GM13976 (cell line): ENCODE measurements at regions not wholly inside any gene's neighbourhood (a gene's known extent, or its start where the extent isn't known, plus 50 kb on each side); places are given as distances from the start of the nearest gene placed in this dataset.

Experiments used
- DNase-seq: peaks from one replicate; pipeline ENCODE4 v3.0.0; 2012; ENCODE audit warnings: low spot score
- CTCF ChIP-seq: IDR thresholded peaks from 2 replicates; pipeline ENCODE4 v1.5.1; 2012; ENCODE audit warnings: borderline replicate concordance, mild to moderate bottlenecking; ENCODE audit not compliant: insufficient read depth; ENCODE audit errors: extremely low read depth, missing control alignments, control extremely low read depth
- in situ Hi-C: fragments of 300-500 bp; cut with MboI; formaldehyde crosslinking; loops from one replicate; pipeline ENCODE4 v1.12.0; 2022; ENCODE audit warnings: low sequenced_read_pairs, mixed read lengths, inconsistent platforms; ENCODE audit not compliant: unreplicated experiment

- in situ Hi-C loops = no loop called here
- DNase-seq = no peak
- no peak for TF ChIP-seq CTCF
Measured at GRCh38 chr2:138321458-138321857, 180.1 kb upstream of the SPOPL start.

GRCh38 chr2:138323382-138324067, 178.0 kb upstream of the SPOPL start:
- in situ Hi-C loops = no loop called here
- TF ChIP-seq CTCF = no peak
- DNase-seq = no peak

GRCh38 chr2:138324068-138324771, 177.3 kb upstream of the SPOPL start:
- DNase-seq = no peak
- in situ Hi-C loops = no loop called here
- no peak for TF ChIP-seq CTCF

GRCh38 chr2:138327967-138328366, 173.6 kb upstream of the SPOPL start:
- in situ Hi-C loops = no loop called here

GRCh38 chr2:138329162-138329561, 172.4 kb upstream of the SPOPL start:
- DNase-seq = no peak
- in situ Hi-C loops = no loop called here
- TF ChIP-seq CTCF = no peak

More at GRCh38 chr2:138327967-138328366, 173.6 kb upstream of the SPOPL start:
- TF ChIP-seq CTCF = no peak
- DNase-seq = no peak

GRCh38 chr2:138329591-138329990, 172.0 kb upstream of the SPOPL start:
- in situ Hi-C loops = no loop called here
- no peak for TF ChIP-seq CTCF

More at GRCh38 chr2:138329591-138329990, 172.0 kb upstream of the SPOPL start:
- no peak for DNase-seq
